ENCODE measurements at regions not wholly inside any gene's neighbourhood (a gene's known extent, or its start where the extent isn't known, plus 50 kb on each side); places are given as distances from the start of the nearest gene placed in this dataset.
A peak's percentile ranks its signal among the peaks of the same experiment; 100 is the strongest.

DNA sequence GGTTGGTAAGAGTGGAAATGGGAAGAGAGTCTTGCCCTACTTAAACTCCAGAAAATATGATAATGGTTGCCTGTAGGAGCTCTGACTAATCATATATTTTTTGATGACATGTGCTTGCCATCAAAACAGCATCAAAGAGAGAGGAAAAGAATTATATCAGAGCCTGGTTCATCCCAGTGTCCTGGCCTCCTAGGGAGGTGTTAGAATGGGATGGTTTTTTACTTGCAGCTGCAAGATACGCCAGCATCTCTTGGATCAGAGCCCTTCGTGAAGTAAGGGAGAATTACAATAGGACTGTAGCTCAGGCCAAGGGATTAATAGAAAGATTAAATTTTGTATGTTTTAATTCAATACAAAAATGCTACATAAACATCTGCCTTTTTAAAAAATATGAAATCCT lies 177.6 kb upstream of the HDAC9 start:
- Histone ChIP-seq H3K4me3 (no peak overlapping the region), H3K4me1 (no peaks in the 10 kb centered on the region), H3K36me3 (no peaks in the 10 kb centered on the region), H3K27ac (no peak overlapping the region), H3K27me3 (no peaks in the 10 kb centered on the region), H3K9me3 (no peaks in the 10 kb centered on the region)
- no peak for DNase-seq
- no peak for TF ChIP-seq CTCF (IDR thresholded peaks at IDR 0.05)

DNA sequence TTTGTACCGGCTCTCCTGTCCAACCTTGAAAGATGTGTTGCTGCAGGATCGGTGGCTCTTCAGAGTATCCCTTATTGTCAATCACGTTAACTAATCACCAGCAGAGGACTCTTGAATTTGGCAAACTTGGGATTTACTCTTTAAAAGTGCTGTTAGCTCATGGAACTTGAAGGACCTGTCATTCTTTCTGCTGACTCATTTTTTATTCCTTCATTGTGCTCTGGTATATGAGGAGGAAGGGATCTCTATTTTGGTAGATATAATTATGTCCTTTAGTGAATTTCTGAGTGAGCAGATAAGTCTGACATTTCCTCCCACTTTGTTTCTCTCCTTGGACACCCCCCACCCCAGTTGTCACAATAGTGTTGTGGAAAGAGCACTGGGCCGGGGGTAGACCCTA lies 175.1 kb upstream of the HDAC9 start:
- H3K9me3 ChIP-seq = no peaks in the 10 kb centered on the region
- no peaks in the 10 kb centered on the region for H3K27me3 ChIP-seq
- no peak overlapping the region for H3K27ac ChIP-seq
- no peaks in the 10 kb centered on the region for H3K36me3 ChIP-seq
- no peak for DNase-seq
- no peak overlapping the region for H3K4me3 ChIP-seq
- no peaks in the 10 kb centered on the region for H3K4me1 ChIP-seq
- no peak for TF ChIP-seq CTCF (IDR thresholded peaks at IDR 0.05)
- TF ChIP-seq POLR2A (IDR thresholded peaks at IDR 0.05) = no peak

GRCh38 chr7:18320971-18321567 lies 174.5 kb upstream of the HDAC9 start:
- H3K36me3 ChIP-seq = no peaks in the 10 kb centered on the region
- no peak overlapping the region for H3K27ac ChIP-seq
- no peaks in the 10 kb centered on the region for H3K4me1 ChIP-seq
- TF ChIP-seq POLR2A (IDR thresholded peaks at IDR 0.05) (no peak), CTCF (IDR thresholded peaks at IDR 0.05) (peak in 5 of 6 experiments; percentile 44 to 63 (median 58))
- H3K9me3 ChIP-seq = no peaks in the 10 kb centered on the region
- H3K4me3 ChIP-seq = no peak overlapping the region
- no peak for DNase-seq
- H3K27me3 ChIP-seq = no peaks in the 10 kb centered on the region

DNA sequence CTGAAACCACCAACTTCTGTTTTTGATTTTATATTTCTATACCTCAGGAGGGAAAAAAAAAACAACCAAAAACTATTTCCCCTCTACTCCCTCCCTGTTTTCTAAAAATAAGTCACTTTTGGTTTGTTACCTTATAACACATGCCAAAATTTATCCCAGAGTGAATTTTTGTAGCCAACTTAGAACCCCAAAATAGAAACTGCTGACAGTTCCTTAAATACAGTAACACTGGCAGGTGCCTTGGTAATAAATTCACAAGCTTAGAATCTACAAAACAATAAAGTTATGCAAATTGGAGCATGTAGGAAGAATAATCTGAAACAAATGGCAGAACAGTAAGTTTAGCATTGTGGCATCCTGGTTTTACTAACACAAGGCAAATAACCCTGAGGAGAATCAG lies 165.0 kb upstream of the HDAC9 start:
- Histone ChIP-seq H3K4me3 (no peak overlapping the region), H3K27me3 (no peaks in the 10 kb centered on the region), H3K9me3 (no peaks in the 10 kb centered on the region), H3K27ac (no peak overlapping the region), H3K4me1 (no peaks in the 10 kb centered on the region), H3K36me3 (no peaks in the 10 kb centered on the region)
- DNase-seq = no peak
- TF ChIP-seq POLR2A (IDR thresholded peaks at IDR 0.05) = no peak
- TF ChIP-seq CTCF (IDR thresholded peaks at IDR 0.05) = no peak

GRCh38 chr7:18336626-18337025 lies 158.9 kb upstream of the HDAC9 start:
- Histone ChIP-seq H3K36me3 (no peaks in the 10 kb centered on the region), H3K27me3 (no peaks in the 10 kb centered on the region), H3K4me3 (no peak overlapping the region), H3K9me3 (no peaks in the 10 kb centered on the region), H3K4me1 (no peaks in the 10 kb centered on the region), H3K27ac (no peak overlapping the region)
- no peak for DNase-seq
- TF ChIP-seq POLR2A (IDR thresholded peaks at IDR 0.05) = no peak

DNA sequence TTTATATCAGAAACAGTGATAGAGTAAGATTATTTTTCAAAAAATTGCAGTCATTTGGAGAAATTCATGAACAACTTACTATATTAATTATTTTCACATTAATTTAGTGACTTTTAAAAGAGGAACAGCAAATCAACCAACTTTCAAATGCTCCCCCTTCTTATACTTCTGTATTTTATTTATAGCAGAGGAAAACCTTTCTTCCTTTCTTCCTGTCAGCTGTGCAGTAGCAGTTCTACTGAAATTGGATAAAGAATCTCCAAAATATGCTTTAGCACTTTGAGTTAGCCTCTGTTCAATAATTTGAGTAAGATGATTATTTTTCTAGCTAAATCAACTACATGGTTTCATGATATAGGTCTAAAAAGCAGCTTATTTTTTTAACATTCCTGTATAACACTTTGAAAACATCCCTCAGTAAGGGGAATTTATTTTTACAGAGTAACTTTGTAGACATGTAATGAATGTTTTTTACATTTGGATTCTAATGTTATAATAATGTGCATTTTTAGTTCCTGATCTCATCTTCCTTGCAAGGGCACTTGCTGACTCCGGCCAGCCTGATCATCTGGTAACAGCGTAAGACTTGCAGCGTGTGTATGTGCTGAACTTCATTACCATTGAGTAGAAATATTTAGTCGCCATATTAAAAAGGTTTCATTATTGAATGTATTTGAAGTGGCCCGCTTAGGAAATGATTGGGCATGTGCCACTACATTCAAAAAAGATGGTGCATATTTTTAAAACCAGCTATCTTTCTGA lies 158.3 kb upstream of the HDAC9 start:
- no peaks in the 10 kb centered on the region for H3K4me1 ChIP-seq

More for the DNA sequence above, 158.3 kb upstream of the HDAC9 start:
- Histone ChIP-seq H3K4me3 (no peak overlapping the region), H3K27ac (no peak overlapping the region), H3K27me3 (no peaks in the 10 kb centered on the region), H3K9me3 (no peaks in the 10 kb centered on the region), H3K36me3 (no peaks in the 10 kb centered on the region)
- TF ChIP-seq CTCF (IDR thresholded peaks at IDR 0.05) = no peak
- no peak for TF ChIP-seq POLR2A (IDR thresholded peaks at IDR 0.05)
- no peak for DNase-seq

All from Peyer's patch (tissue), 4 donors.